AG10803 (cell line): ENCODE measurements at regions not wholly inside any gene's neighbourhood (a gene's known extent, or its start where the extent isn't known, plus 50 kb on each side); places are given as distances from the start of the nearest gene placed in this dataset.
"Not testable (repeated sequence)": the region's sequence is repeated elsewhere in the genome, so short reads cannot be mapped to it uniquely, and the experiment has no call there.

Experiments used
- DNase-seq: peaks from one replicate; pipeline ENCODE4 v3.0.0; 2010; ENCODE audit warnings: low read depth
- H3K4me3 ChIP-seq: 2 replicates; pipeline ENCODE4 v1.5.1; 2011; ENCODE audit warnings: mild to moderate bottlenecking, low read length, control low read depth
- CTCF ChIP-seq: conservative IDR thresholded peaks from 2 replicates; pipeline ENCODE4 v1.5.1; 2011; ENCODE audit warnings: mild to moderate bottlenecking, low read length, control low read depth, inconsistent platforms

DNA sequence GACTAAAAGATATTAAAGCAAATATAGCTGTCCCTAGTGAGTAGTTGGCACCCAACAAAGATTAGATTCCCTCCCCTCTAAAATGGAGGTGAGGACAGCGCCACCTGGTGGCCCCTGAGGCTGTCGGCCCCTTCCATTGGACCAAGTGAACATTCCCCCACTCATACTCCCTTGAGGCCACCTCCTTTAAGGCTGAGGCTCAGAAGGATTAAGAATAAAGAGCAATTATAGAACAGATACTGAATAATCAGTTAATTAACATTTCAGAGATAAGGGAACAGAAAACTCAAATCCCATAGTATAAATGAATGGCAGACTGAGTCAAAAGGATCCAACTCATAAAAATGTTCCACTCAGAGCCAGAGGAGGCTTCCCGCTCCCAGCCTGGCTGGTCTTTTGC lies 130.4 kb upstream of the GHITM start:
- no peak for DNase-seq
- peak; percentile 52 for TF ChIP-seq CTCF
- no peak overlapping the region for H3K4me3 ChIP-seq

GRCh38 chr10:84012431-84012830 lies 126.9 kb upstream of the GHITM start:
- no peak for DNase-seq
- TF ChIP-seq CTCF = no peak
- H3K4me3 ChIP-seq = no peak overlapping the region

DNA sequence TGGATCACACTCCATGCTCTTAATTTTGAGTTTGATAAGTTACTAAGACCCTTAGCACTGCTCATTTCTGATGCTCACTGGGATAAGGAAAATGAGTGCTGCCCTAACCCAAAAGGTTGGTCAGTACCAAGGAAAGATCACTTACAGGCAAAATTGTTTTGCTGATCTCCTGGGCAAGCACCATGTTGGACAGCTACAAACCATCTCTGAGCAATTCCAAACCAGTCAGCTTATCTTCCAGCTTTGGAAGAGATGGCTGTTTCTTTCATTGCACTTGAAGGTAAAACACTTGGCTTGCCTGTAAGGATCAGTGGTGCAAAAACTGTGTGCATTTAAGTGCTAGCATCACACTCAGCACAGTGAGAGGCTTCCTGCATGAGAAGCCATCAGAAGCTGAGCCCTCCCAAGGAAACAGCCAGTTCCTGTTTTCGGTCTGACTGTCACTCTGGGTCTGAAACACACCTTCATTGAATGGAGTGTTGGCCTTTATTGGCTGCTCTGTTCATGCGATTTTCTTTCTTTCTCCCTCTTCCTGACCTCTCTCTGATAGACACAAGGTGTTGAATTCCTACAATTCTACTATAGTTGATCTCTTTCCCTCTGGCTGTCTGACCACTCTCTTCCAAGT lies 126.4 kb upstream of the GHITM start:
- DNase-seq = no peak
- no peak overlapping the region for H3K4me3 ChIP-seq
- TF ChIP-seq CTCF = no peak

DNA sequence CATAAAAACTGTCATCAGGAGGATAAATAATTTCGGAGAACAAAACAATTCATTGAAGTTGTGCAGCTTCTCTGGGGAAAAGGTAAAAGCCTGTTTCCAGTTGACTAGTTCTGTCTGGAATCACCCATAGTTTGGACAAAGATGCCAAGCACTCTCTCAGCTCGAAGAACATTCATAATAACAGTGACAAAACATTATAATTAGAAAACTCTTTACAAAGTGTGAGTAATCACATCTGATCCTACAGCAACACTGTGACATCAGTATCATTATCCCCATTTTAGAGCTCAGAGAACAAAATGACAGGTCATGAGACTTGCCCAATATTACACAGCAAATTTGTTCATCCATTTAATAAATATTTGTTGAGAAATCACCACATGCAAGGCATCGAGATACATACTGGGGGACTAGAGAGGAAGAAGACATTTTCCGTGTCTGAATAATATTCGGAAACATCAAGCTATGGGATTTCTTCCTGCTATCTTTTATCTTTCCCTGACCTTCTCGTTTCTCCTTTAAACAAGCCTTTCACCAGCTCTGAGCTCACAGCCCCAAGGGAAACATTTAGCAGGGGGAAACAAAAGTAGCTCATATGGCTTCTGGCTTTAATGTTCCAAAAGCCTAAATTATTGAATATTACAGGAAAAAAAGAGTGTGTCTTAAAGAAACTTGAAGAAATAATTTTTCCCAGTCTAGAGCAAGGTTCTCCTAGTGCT lies 123.3 kb upstream of the GHITM start:
- no peak for TF ChIP-seq CTCF
- no peak for DNase-seq
- no peak overlapping the region for H3K4me3 ChIP-seq

- no peak overlapping the region for H3K4me3 ChIP-seq
- TF ChIP-seq CTCF = no peak
- DNase-seq = no peak
These were observed 120.5 kb upstream of the GHITM start for GRCh38 chr10:84018826-84019225.

DNA sequence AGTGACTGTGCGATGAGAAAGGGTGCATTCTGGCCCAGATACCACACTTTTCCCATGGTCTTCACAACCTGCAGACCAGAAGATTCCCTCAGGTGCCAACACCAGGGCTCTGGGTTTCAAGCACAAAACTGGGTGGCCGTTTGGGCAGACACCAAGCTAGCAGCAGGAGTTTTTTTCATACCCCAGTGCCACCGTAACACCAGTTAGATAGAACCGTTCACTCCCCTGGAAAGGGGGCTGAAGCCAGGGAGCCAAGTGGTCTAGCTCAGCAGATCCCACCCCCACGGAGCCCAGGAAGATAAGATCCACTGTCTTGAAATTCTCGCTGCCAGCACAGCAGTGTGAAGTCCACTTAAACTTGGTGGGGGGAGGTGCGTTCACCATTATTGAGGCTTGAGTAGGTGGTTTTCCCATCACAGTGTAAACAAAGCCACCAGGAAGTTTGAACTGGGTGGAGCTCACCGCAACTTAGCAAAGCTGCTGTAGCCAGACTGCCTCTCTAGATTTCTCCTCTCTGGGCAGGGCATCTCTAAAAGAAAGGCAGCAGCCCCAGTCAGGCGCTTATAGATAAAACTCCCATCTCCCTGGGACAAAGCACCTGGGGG lies 119.4 kb upstream of the GHITM start:
- H3K4me3 ChIP-seq, DNase-seq: not testable (repeated sequence)

DNA sequence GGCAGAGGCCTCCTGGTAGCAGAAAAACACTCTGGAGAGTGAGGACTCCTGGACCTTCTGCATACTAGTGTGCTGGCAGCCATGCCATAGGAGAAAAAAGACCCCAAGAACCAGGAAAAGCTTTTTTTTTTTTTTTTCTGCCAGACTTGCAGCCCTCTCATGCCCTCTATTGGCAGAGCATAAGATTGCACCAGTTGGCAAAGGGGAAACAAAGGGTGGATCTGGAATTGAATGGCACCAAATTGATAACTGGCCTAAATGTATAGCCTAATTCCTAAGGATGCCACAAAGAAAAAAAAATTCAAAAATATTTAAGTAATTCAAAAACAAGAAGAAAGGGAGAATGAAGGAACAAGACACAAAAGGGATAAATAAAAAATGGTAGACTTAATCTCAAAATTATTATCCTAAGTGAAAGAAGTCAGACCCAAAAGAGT lies 112.5 kb upstream of the GHITM start:
- peak; percentile 77 for TF ChIP-seq CTCF
- peak; percentile 9 for DNase-seq
- no peak overlapping the region for H3K4me3 ChIP-seq
